Sigmoid colon (tissue), 3 donors: ENCODE measurements at regions not wholly inside any gene's neighbourhood (a gene's known extent, or its start where the extent isn't known, plus 50 kb on each side); places are given as distances from the start of the nearest gene placed in this dataset.

Experiments used
- CTCF ChIP-seq, 4 experiments: fragments of 450-650 bp in 3 of 4; fragments of 200-600 bp in 1 of 4; IDR thresholded peaks; one replicate each; pipeline ENCODE4 v1.5.1; 2016 to 2019; ENCODE audit warnings: antibody characterized with exemption in 4 of 4, mild to moderate bottlenecking in 3 of 4, moderate library complexity in 2 of 4
- POLR2A ChIP-seq, 2 donors: fragments of 450-650 bp; IDR thresholded peaks; one replicate each; pipeline ENCODE4 v1.6.1; 2016; ENCODE audit warnings: antibody characterized with exemption in 2 of 2, mild to moderate bottlenecking in 2 of 2, moderate library complexity in 2 of 2

- TF ChIP-seq CTCF (IDR thresholded peaks at IDR 0.05) (no peak), POLR2A (IDR thresholded peaks at IDR 0.05) (no peak)
These were observed 219.1 kb downstream of the MYLK4 start for GRCh38 chr6:2531426-2532215.
